ENCODE measurements at regions not wholly inside any gene's neighbourhood (a gene's known extent, or its start where the extent isn't known, plus 50 kb on each side); places are given as distances from the start of the nearest gene placed in this dataset.

DNA sequence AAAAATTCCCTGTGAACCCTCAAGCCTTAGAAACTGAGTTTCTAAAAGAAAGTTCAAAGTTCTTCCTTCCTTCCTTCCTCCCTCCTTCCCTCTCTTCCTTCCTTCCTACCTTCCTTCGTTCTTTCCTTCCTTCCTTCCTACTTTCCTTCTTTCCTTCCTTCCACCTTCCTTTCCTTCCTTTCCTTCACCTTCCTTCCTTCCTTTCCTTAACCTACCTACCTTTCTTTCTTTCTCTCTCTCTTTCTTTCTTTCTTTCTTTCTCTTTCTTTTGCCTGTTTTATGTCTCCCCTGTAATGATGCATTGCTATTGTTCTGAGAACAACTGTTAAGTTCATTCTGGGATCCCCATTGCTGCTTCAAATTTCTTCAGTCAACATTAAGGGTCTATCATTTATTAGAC is 551.1 kb downstream of the TFEC start:
- TF ChIP-seq MXI1 (conservative IDR thresholded peaks at IDR 0.05; ENCODE audit: poor library complexity, severe bottlenecking): no peak
- no peak for TF ChIP-seq SMC3 (conservative IDR thresholded peaks at IDR 0.05; ENCODE audit: poor library complexity)
- TF ChIP-seq EZH2 (IDR thresholded peaks at IDR 0.05; ENCODE audit: borderline replicate concordance, insufficient read depth, low read length, poor library complexity, severe bottlenecking): no peak
- H3K9ac ChIP-seq (ENCODE audit: low read length): no peak overlapping the region

DNA sequence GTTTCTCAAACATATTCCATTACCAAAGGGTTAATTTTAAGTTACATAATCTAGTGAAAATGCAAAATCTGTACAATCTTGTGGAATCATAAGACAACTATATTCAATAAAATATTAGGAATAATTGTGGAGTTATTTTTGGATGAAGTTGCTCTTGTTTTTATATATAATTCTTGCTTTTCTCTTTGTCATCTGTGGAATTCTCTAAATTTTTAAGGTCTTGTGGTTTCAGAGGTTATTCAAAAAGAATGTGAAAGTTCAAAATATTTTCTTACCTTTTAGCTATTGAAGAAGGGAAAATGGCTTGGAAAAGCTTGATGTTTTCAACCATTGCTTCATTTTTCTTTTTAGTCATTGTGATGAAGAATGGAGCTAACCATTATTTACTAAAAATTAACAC is 552.1 kb downstream of the TFEC start:
- Histone ChIP-seq H3K27ac (ENCODE audit: low read length) (no peak overlapping the region), H3K4me3 (ENCODE audit: low read length) (no peak overlapping the region), H3K36me3 (ENCODE audit: insufficient read depth, low read length) (no peaks in the 10 kb centered on the region), H3F3A (ENCODE audit: insufficient read depth, low read length, poor library complexity, severe bottlenecking) (peaks cover 3% of the 10 kb centered on the region), H2AFZ (ENCODE audit: low read depth, low read length) (no peak overlapping the region), H3K9ac (ENCODE audit: low read length) (no peak overlapping the region), H3K4me2 (ENCODE audit: low read length) (no peak overlapping the region), H3K79me2 (replicated peaks; ENCODE audit: insufficient read depth, low read length) (no peaks in the 10 kb centered on the region), H3K27me3 (ENCODE audit: insufficient read depth, low read depth, low read length) (peaks cover 12% of the 10 kb centered on the region), H4K20me1 (ENCODE audit: insufficient read depth) (no peaks in the 10 kb centered on the region), H3K9me3 (ENCODE audit: low read length) (no peaks in the 10 kb centered on the region), H3K9me2 (ENCODE audit: insufficient read depth, low read length) (no peaks in the 10 kb centered on the region)
- no peak for TF ChIP-seq EP300 (conservative IDR thresholded peaks at IDR 0.05; ENCODE audit: poor library complexity, severe bottlenecking)
- no peak for TF ChIP-seq POLR2AphosphoS5 (IDR thresholded peaks at IDR 0.05)
- TF ChIP-seq, protein P1, sequence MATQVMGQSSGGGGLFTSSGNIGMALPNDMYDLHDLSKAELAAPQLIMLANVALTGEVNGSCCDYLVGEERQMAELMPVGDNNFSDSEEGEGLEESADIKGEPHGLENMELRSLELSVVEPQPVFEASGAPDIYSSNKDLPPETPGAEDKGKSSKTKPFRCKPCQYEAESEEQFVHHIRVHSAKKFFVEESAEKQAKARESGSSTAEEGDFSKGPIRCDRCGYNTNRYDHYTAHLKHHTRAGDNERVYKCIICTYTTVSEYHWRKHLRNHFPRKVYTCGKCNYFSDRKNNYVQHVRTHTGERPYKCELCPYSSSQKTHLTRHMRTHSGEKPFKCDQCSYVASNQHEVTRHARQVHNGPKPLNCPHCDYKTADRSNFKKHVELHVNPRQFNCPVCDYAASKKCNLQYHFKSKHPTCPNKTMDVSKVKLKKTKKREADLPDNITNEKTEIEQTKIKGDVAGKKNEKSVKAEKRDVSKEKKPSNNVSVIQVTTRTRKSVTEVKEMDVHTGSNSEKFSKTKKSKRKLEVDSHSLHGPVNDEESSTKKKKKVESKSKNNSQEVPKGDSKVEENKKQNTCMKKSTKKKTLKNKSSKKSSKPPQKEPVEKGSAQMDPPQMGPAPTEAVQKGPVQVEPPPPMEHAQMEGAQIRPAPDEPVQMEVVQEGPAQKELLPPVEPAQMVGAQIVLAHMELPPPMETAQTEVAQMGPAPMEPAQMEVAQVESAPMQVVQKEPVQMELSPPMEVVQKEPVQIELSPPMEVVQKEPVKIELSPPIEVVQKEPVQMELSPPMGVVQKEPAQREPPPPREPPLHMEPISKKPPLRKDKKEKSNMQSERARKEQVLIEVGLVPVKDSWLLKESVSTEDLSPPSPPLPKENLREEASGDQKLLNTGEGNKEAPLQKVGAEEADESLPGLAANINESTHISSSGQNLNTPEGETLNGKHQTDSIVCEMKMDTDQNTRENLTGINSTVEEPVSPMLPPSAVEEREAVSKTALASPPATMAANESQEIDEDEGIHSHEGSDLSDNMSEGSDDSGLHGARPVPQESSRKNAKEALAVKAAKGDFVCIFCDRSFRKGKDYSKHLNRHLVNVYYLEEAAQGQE (IDR thresholded peaks at IDR 0.05; ENCODE audit: borderline replicate concordance): no peak
- TF ChIP-seq RAD21 (conservative IDR thresholded peaks at IDR 0.05): no peak
- TF ChIP-seq EZH2 (IDR thresholded peaks at IDR 0.05; ENCODE audit: borderline replicate concordance, insufficient read depth, low read length, poor library complexity, severe bottlenecking): no peak
- no peak for TF ChIP-seq TAF1 (IDR thresholded peaks at IDR 0.05; ENCODE audit: low read depth)

More for the DNA sequence above, 551.1 kb downstream of the TFEC start:
- Histone ChIP-seq H3F3A (ENCODE audit: insufficient read depth, low read length, poor library complexity, severe bottlenecking) (peaks cover 3% of the 10 kb centered on the region), H2AFZ (ENCODE audit: low read depth, low read length) (no peak overlapping the region), H3K4me2 (ENCODE audit: low read length) (no peak overlapping the region), H3K79me2 (replicated peaks; ENCODE audit: insufficient read depth, low read length) (no peaks in the 10 kb centered on the region), H3K36me3 (ENCODE audit: insufficient read depth, low read length) (no peaks in the 10 kb centered on the region), H4K20me1 (ENCODE audit: insufficient read depth) (no peaks in the 10 kb centered on the region), H3K9me2 (ENCODE audit: insufficient read depth, low read length) (no peaks in the 10 kb centered on the region), H3K9me3 (ENCODE audit: low read length) (no peaks in the 10 kb centered on the region), H3K27me3 (ENCODE audit: insufficient read depth, low read depth, low read length) (peaks cover 12% of the 10 kb centered on the region), H3K4me3 (ENCODE audit: low read length) (no peak overlapping the region), H3K27ac (ENCODE audit: low read length) (no peak overlapping the region)

DNA sequence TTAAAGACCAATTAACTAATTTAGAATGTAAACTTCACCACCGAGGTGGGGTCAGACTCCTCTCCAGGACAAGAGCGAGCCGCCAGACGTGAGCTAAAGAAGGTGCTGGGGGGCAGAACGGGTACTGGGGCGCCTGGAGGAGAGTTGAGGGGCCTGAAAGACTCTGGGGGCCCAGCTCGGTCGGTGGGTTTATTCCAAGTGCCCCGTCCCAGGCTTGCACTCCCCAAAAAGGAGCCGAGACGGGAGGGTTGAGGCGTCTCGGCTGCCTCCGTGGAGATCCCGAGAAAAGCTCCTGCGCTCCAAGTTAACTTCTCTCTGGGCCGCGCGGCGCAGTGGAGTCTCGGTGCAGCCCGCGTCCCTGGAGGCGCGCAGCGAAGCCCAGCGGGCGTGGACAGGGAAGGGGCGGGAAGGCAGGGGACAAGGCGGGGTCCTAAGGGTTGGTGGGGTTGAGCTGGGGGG is 553.3 kb downstream of the TFEC start:
- peaks cover 12% of the 10 kb centered on the region for H3K27me3 ChIP-seq (ENCODE audit: insufficient read depth, low read depth, low read length)
- peak overlapping the region; percentile 9 for H3K4me3 ChIP-seq (ENCODE audit: low read length)
- H3K4me2 ChIP-seq (ENCODE audit: low read length): no peak overlapping the region
- no peaks in the 10 kb centered on the region for H3K9me2 ChIP-seq (ENCODE audit: insufficient read depth, low read length)
- H2AFZ ChIP-seq (ENCODE audit: low read depth, low read length): no peak overlapping the region
- H4K20me1 ChIP-seq (ENCODE audit: insufficient read depth): no peaks in the 10 kb centered on the region
- no peak overlapping the region for H3K9ac ChIP-seq (ENCODE audit: low read length)
- TF ChIP-seq SMC3 (conservative IDR thresholded peaks at IDR 0.05; ENCODE audit: poor library complexity) (no peak), MXI1 (conservative IDR thresholded peaks at IDR 0.05; ENCODE audit: poor library complexity, severe bottlenecking) (no peak)
- TF ChIP-seq, protein P1 (IDR thresholded peaks at IDR 0.05; ENCODE audit: borderline replicate concordance): no peak
- TF ChIP-seq, protein P2, sequence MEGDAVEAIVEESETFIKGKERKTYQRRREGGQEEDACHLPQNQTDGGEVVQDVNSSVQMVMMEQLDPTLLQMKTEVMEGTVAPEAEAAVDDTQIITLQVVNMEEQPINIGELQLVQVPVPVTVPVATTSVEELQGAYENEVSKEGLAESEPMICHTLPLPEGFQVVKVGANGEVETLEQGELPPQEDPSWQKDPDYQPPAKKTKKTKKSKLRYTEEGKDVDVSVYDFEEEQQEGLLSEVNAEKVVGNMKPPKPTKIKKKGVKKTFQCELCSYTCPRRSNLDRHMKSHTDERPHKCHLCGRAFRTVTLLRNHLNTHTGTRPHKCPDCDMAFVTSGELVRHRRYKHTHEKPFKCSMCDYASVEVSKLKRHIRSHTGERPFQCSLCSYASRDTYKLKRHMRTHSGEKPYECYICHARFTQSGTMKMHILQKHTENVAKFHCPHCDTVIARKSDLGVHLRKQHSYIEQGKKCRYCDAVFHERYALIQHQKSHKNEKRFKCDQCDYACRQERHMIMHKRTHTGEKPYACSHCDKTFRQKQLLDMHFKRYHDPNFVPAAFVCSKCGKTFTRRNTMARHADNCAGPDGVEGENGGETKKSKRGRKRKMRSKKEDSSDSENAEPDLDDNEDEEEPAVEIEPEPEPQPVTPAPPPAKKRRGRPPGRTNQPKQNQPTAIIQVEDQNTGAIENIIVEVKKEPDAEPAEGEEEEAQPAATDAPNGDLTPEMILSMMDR (IDR thresholded peaks at IDR 0.05; ENCODE audit: poor library complexity, severe bottlenecking): no peak
- H3F3A ChIP-seq (ENCODE audit: insufficient read depth, low read length, poor library complexity, severe bottlenecking): peaks cover 3% of the 10 kb centered on the region
- H3K79me2 ChIP-seq (replicated peaks; ENCODE audit: insufficient read depth, low read length): no peaks in the 10 kb centered on the region
- no peaks in the 10 kb centered on the region for H3K9me3 ChIP-seq (ENCODE audit: low read length)
- H3K27ac ChIP-seq (ENCODE audit: low read length): no peak overlapping the region
- H3K36me3 ChIP-seq (ENCODE audit: insufficient read depth, low read length): no peaks in the 10 kb centered on the region

Measured in neural cell (in vitro differentiated cells).